Bronchial epithelial cell (primary cell): ENCODE measurements at regions not wholly inside any gene's neighbourhood (a gene's known extent, or its start where the extent isn't known, plus 50 kb on each side); places are given as distances from the start of the nearest gene placed in this dataset.
A peak's percentile ranks its signal among the peaks of the same experiment; 100 is the strongest.

Source experiments
- DNase-seq: peaks from one replicate; pipeline ENCODE4 v3.0.0-alpha.2; 2010; ENCODE audit warnings: low read depth
- FAIRE-seq: peaks from 2 replicates; lab custom pipeline; 2011; peaks lifted over from hg19 to GRCh38; lab: Jason Lieb, UNC
- H3K27me3 ChIP-seq: 2 replicates; pipeline ENCODE4 v1.5.1; 2011; ENCODE audit warnings: low read length; ENCODE audit not compliant: control insufficient read depth, insufficient read depth
- H3K36me3 ChIP-seq: 2 replicates; pipeline ENCODE4 v1.5.1; 2011; ENCODE audit warnings: low read length; ENCODE audit not compliant: control insufficient read depth, insufficient read depth
- H3K4me3 ChIP-seq: 2 replicates; pipeline ENCODE4 v1.5.1; 2011; ENCODE audit warnings: mild to moderate bottlenecking, low read depth, low read length, control low read depth
- TF ChIP-seq, protein P1 (sequence below): IDR thresholded peaks from 2 replicates; pipeline ENCODE4 v1.5.1; 2011; ENCODE audit warnings: mild to moderate bottlenecking, moderate library complexity, low read length, control low read depth, inconsistent platforms; ENCODE audit not compliant: insufficient read depth, severe bottlenecking

GRCh38 chr10:57968328-57969016 lies 299.2 kb downstream of the IPMK start:
- Histone ChIP-seq H3K36me3 (no peaks in the 10 kb centered on the region), H3K27me3 (no peaks in the 10 kb centered on the region), H3K4me3 (no peak overlapping the region)
- FAIRE-seq, result peak; percentile 72
- TF ChIP-seq, protein P1, sequence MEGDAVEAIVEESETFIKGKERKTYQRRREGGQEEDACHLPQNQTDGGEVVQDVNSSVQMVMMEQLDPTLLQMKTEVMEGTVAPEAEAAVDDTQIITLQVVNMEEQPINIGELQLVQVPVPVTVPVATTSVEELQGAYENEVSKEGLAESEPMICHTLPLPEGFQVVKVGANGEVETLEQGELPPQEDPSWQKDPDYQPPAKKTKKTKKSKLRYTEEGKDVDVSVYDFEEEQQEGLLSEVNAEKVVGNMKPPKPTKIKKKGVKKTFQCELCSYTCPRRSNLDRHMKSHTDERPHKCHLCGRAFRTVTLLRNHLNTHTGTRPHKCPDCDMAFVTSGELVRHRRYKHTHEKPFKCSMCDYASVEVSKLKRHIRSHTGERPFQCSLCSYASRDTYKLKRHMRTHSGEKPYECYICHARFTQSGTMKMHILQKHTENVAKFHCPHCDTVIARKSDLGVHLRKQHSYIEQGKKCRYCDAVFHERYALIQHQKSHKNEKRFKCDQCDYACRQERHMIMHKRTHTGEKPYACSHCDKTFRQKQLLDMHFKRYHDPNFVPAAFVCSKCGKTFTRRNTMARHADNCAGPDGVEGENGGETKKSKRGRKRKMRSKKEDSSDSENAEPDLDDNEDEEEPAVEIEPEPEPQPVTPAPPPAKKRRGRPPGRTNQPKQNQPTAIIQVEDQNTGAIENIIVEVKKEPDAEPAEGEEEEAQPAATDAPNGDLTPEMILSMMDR, result no peak
- DNase-seq, result no peak

- no peaks in the 10 kb centered on the region for H3K27me3 ChIP-seq
- TF ChIP-seq, protein P1, result no peak
- no peaks in the 10 kb centered on the region for H3K36me3 ChIP-seq
- DNase-seq (peak; percentile 22), FAIRE-seq (no peak)
- H3K4me3 ChIP-seq, result no peak overlapping the region
Measured at GRCh38 chr10:57964351-57964750, 303.3 kb downstream of the IPMK start.

GRCh38 chr10:57963546-57963945 lies 304.1 kb downstream of the IPMK start:
- no peak overlapping the region for H3K4me3 ChIP-seq
- TF ChIP-seq, protein P1, result no peak
- no peaks in the 10 kb centered on the region for H3K36me3 ChIP-seq
- no peak for FAIRE-seq
- H3K27me3 ChIP-seq, result no peaks in the 10 kb centered on the region
- DNase-seq, result no peak

GRCh38 chr10:57962839-57963238 lies 304.9 kb downstream of the IPMK start:
- FAIRE-seq (no peak), DNase-seq (no peak)
- H3K4me3 ChIP-seq, result no peak overlapping the region
- H3K36me3 ChIP-seq, result no peaks in the 10 kb centered on the region
- TF ChIP-seq, protein P1, result no peak
- H3K27me3 ChIP-seq, result no peaks in the 10 kb centered on the region

DNA sequence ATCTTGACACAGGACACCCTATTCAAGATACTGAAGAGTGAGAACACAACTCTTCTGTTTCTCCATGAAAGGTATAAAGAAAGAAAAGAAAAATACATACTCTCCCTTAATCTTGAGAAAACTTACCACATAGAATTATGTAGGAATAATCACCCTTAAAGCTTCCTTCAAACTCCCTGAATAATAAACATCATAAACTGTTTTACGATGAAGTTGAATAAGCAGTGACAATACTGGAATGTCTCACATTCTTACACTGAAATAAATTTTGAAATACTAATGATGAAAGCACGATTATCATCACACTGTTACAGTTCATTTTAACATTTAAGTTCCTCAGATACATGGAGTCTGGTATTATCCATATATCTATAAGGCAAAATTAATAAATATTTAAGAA lies 306.2 kb downstream of the IPMK start:
- DNase-seq (no peak), FAIRE-seq (no peak)
- Histone ChIP-seq H3K4me3 (no peak overlapping the region), H3K36me3 (no peaks in the 10 kb centered on the region), H3K27me3 (no peaks in the 10 kb centered on the region)
- TF ChIP-seq, protein P1, result no peak

GRCh38 chr10:57960406-57960805 lies 307.3 kb downstream of the IPMK start:
- H3K4me3 ChIP-seq, result no peak overlapping the region
- no peak for FAIRE-seq

More at GRCh38 chr10:57960406-57960805, 307.3 kb downstream of the IPMK start:
- DNase-seq, result no peak
- Histone ChIP-seq H3K27me3 (no peaks in the 10 kb centered on the region), H3K36me3 (no peaks in the 10 kb centered on the region)
- TF ChIP-seq, protein P1, result no peak
